Esophagus squamous epithelium (tissue), 4 donors: ENCODE measurements at regions not wholly inside any gene's neighbourhood (a gene's known extent, or its start where the extent isn't known, plus 50 kb on each side); places are given as distances from the start of the nearest gene placed in this dataset.

Experiments used
- POLR2A ChIP-seq, 4 donors: fragments of 450-650 bp; IDR thresholded peaks; one replicate each; pipeline ENCODE4 v1.6.1; 2017; ENCODE audit warnings: antibody characterized with exemption in 4 of 4, mild to moderate bottlenecking in 4 of 4, moderate library complexity in 3 of 4
- TF ChIP-seq, protein P1 (sequence below), 6 experiments: fragments of 450-650 bp in 4 of 6; fragments of 200-600 bp in 2 of 6; sonication (generic) in 2 of 6; IDR thresholded peaks; one replicate each; pipeline ENCODE4 v1.5.1; 2016 to 2019; ENCODE audit warnings: antibody characterized with exemption in 6 of 6, mild to moderate bottlenecking in 4 of 6, moderate library complexity in 4 of 6

DNA sequence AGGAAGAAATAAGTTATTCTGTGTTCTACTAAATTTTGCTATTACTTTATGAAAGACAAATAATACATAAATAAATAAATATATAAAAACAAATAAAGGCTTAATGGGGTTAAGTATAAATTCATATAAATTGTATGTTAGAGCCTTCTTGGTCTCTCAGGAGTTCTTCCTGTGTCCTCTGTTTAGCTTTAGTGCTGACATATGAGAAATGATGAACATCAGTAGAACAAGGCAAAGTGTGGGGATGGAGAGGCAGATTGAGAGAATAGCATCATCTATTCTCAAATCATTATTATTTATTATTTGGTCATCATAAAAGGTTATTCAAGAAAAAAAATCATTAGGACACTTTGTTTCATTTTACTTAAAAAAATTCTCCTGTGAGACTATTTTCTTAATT, 468.1 kb upstream of the CHST9 start:
- TF ChIP-seq, protein P1, sequence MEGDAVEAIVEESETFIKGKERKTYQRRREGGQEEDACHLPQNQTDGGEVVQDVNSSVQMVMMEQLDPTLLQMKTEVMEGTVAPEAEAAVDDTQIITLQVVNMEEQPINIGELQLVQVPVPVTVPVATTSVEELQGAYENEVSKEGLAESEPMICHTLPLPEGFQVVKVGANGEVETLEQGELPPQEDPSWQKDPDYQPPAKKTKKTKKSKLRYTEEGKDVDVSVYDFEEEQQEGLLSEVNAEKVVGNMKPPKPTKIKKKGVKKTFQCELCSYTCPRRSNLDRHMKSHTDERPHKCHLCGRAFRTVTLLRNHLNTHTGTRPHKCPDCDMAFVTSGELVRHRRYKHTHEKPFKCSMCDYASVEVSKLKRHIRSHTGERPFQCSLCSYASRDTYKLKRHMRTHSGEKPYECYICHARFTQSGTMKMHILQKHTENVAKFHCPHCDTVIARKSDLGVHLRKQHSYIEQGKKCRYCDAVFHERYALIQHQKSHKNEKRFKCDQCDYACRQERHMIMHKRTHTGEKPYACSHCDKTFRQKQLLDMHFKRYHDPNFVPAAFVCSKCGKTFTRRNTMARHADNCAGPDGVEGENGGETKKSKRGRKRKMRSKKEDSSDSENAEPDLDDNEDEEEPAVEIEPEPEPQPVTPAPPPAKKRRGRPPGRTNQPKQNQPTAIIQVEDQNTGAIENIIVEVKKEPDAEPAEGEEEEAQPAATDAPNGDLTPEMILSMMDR (IDR thresholded peaks at IDR 0.05), result no peak
- no peak for TF ChIP-seq POLR2A (IDR thresholded peaks at IDR 0.05)
